Nephron progenitor cell (in vitro differentiated cells): ENCODE measurements at regions not wholly inside any gene's neighbourhood (a gene's known extent, or its start where the extent isn't known, plus 50 kb on each side); places are given as distances from the start of the nearest gene placed in this dataset.
A peak's percentile ranks its signal among the peaks of the same experiment; 100 is the strongest.

Experiments
- DNase-seq: peaks from one replicate; pipeline ENCODE4 v3.0.0; 2021
- H3K27ac Mint-ChIP-seq: 2 replicates; pipeline ENCODE4 v1.8.0; 2021; ENCODE audit warnings: mild to moderate bottlenecking, moderate library complexity, mixed read lengths
- H3K27me3 Mint-ChIP-seq: 2 replicates; pipeline ENCODE4 v1.8.0; 2021; ENCODE audit warnings: mild to moderate bottlenecking, low read depth, mixed read lengths; ENCODE audit not compliant: poor library complexity
- H3K36me3 Mint-ChIP-seq: 2 replicates; pipeline ENCODE4 v1.8.0; 2021; ENCODE audit warnings: low read depth, mixed read lengths
- H3K4me1 Mint-ChIP-seq: 2 replicates; pipeline ENCODE4 v1.8.0; 2021; ENCODE audit warnings: mixed read lengths
- H3K4me3 Mint-ChIP-seq: 2 replicates; pipeline ENCODE4 v1.8.0; 2021; ENCODE audit warnings: mild to moderate bottlenecking, moderate library complexity, mixed read lengths
- H3K9me3 Mint-ChIP-seq: 2 replicates; pipeline ENCODE4 v1.8.0; 2021; ENCODE audit warnings: mild to moderate bottlenecking, moderate library complexity, mixed read lengths
- CTCF ChIP-seq: fragments of 200-600 bp; sonication (generic); IDR thresholded peaks from 2 replicates; pipeline ENCODE4 v1.5.0; 2021; ENCODE audit warnings: antibody characterized with exemption

DNA sequence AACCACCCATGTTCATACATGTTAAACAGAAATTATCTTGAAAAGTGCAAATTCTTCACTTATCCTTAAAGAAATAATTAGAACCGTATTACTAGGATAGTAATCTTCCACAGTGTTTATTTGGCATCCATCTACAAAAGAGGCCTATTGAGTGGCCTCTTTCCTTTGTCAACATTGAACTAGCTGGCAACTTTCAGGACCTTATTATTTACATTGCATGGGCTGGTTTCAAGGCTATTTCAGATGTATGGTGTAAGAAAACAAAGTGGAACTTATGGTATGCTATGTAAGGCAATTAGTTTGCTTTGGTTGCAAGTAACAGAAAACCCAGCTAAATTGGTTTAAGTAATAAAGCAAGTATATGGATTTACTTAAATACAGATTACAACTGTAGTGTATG lies 324.6 kb downstream of the RBM43 start:
- Mint-ChIP-seq H3K27me3 (no peaks in the 10 kb centered on the region), H3K4me1 (peaks cover 39% of the 10 kb centered on the region), H3K36me3 (no peaks in the 10 kb centered on the region), H3K4me3 (no peak overlapping the region), H3K9me3 (peaks cover 6% of the 10 kb centered on the region), H3K27ac (no peak overlapping the region)
- no peak for TF ChIP-seq CTCF
- DNase-seq, result no peak

DNA sequence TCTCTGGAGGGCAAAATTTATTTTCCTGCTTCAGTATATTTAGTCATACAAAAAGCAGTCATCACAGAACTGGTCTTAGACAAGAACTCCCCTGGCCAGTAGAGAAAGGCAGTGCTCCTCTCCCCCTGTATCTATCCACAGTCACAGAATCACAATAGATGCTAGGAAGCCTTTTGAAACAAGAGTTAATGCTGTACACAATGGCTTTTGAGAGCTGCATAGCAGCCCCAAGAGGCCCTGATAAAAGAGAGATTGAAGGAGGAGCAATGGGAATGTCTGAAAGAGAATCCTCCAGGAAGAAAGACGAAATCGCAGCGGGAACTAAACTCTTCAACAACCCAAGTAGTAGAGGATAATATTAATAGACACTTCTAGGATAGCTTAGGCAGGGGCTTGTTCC lies 330.2 kb downstream of the RBM43 start:
- no peak overlapping the region for H3K27ac Mint-ChIP-seq
- no peak for DNase-seq
- peaks cover 36% of the 10 kb centered on the region for H3K4me1 Mint-ChIP-seq
- peaks cover 3% of the 10 kb centered on the region for H3K27me3 Mint-ChIP-seq
- TF ChIP-seq CTCF, result no peak
- no peaks in the 10 kb centered on the region for H3K36me3 Mint-ChIP-seq
- H3K4me3 Mint-ChIP-seq, result no peak overlapping the region
- no peaks in the 10 kb centered on the region for H3K9me3 Mint-ChIP-seq

DNA sequence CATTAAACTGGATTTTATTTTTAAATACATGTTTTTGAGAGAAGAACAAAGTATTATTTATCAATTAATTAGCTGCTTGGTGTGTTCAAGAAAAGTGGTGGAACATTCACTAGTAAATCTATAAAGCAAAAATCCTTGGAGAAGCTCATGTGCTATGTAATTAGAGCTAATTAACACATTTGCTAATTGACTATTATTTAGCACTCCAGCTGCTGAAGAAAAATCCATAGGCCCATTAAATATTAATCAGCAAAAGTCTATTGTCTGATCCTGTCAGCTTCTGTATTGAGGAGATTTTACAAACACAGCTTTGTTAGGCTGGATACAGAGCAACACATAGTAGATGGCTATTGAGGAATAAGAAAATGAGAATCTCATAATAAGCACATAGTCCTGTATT lies 336.1 kb downstream of the RBM43 start:
- TF ChIP-seq CTCF, result no peak
- Mint-ChIP-seq H3K9me3 (peaks cover 3% of the 10 kb centered on the region), H3K4me1 (peaks cover 5% of the 10 kb centered on the region), H3K36me3 (no peaks in the 10 kb centered on the region), H3K4me3 (no peak overlapping the region), H3K27ac (no peak overlapping the region), H3K27me3 (peaks cover 8% of the 10 kb centered on the region)
- no peak for DNase-seq

GRCh38 chr2:150924878-150925277 lies 336.8 kb downstream of the RBM43 start:
- DNase-seq, result no peak
- Mint-ChIP-seq H3K27me3 (peaks cover 8% of the 10 kb centered on the region), H3K27ac (no peak overlapping the region), H3K4me3 (no peak overlapping the region), H3K4me1 (peaks cover 5% of the 10 kb centered on the region), H3K9me3 (peaks cover 3% of the 10 kb centered on the region), H3K36me3 (no peaks in the 10 kb centered on the region)
- TF ChIP-seq CTCF, result no peak

GRCh38 chr2:150919901-150920300 lies 341.8 kb downstream of the RBM43 start:
- H3K4me3 Mint-ChIP-seq, result no peak overlapping the region
- H3K36me3 Mint-ChIP-seq, result no peaks in the 10 kb centered on the region
- H3K27ac Mint-ChIP-seq, result no peak overlapping the region
- TF ChIP-seq CTCF, result no peak
- H3K4me1 Mint-ChIP-seq, result peaks cover 5% of the 10 kb centered on the region
- no peak for DNase-seq
- H3K27me3 Mint-ChIP-seq, result peaks cover 3% of the 10 kb centered on the region
- peaks cover 3% of the 10 kb centered on the region for H3K9me3 Mint-ChIP-seq

DNA sequence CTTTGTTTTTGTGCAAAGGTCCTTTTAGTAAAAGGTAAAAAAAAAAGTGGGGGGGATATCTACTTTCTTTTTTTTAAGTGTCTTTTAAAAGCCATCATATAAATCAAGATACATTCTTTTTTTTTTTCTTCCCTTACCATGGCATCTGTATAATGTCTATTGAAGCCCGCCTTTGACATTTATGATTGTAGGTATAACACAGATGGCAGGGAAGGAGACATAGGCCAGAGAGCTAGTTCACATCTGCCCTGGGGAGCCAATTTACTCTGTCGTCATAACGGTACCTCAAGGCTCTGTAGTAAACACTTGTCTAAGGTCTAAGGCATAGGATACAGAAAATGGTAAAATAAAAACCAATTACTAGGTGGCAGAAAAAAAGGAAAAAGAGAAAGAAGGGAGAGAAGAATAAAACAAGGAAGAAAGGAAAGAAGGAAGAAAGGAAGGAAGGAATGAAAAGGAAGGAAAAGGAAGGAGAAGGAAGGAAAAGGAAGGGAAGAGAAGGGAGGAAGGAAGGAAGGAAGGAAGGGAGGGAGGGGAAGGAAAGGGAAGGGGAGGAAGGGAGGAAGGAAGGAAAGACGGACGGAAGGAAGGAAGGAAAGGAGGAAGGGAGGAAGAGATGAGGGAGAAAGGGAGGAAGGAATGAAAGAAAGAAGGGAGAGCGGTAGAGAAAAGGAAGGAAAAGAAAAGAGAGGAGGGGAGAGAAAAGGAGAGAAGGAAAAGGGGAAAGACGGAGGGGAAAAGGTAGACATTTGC lies 343.5 kb downstream of the RBM43 start:
- Mint-ChIP-seq H3K27ac (peak overlapping the region; percentile 61), H3K4me3 (no peak overlapping the region), H3K4me1 (peaks cover 5% of the 10 kb centered on the region), H3K36me3 (no peaks in the 10 kb centered on the region), H3K27me3 (peaks cover 2% of the 10 kb centered on the region), H3K9me3 (peaks cover 3% of the 10 kb centered on the region)
- no peak for TF ChIP-seq CTCF
- no peak for DNase-seq
